IMR-90 (cell line): ENCODE measurements at regions not wholly inside any gene's neighbourhood (a gene's known extent, or its start where the extent isn't known, plus 50 kb on each side); places are given as distances from the start of the nearest gene placed in this dataset.

Experiments
- ATAC-seq: fragments of 200-7000 bp; cut with Tn5 transposase; 2 replicates; pipeline ENCODE4 v1.9.1; 2020; ENCODE audit warnings: low read depth, mild to moderate bottlenecking, moderate library complexity
- BruUV-seq: library from RNA; stranded (reverse); fragments of 400-500 nt; replicated peaks from 2 replicates; lab custom pipeline; 2021; lab: Mats Ljungman, UMichigan
- CTCF ChIA-PET: fragments of 300-600 bp; formaldehyde crosslinking; extraction: SDS; loops from one replicate; lab custom pipeline; 2021; ENCODE audit warnings: antibody characterized with exemption; lab: Yijun Ruan, JAX
- POLR2A ChIA-PET: fragments of 300-600 bp; sonication (Branson Sonifier 250); formaldehyde crosslinking; loops from one replicate; lab custom pipeline; 2022; ENCODE audit warnings: antibody characterized with exemption; ENCODE audit not compliant: unreplicated experiment; lab: Charles Lee
- DNase-seq: peaks from one replicate; pipeline ENCODE4 v3.0.0; 2013
- H2AFZ ChIP-seq: replicated peaks from 2 replicates; pipeline ENCODE3; 2013; ENCODE audit warnings: low read length, mild to moderate bottlenecking; ENCODE audit not compliant: poor library complexity
- H2AK5ac ChIP-seq: 2 replicates; pipeline ENCODE4 v1.6.1; 2013; ENCODE audit warnings: low read depth, low read length, inconsistent platforms
- H2AK9ac ChIP-seq: replicated peaks from 2 replicates; pipeline ENCODE3; 2013; ENCODE audit warnings: mild to moderate bottlenecking, low read depth, low read length, moderate library complexity; ENCODE audit not compliant: poor library complexity
- H2BK120ac ChIP-seq: 2 replicates; pipeline ENCODE4 v1.6.1; 2013; ENCODE audit warnings: low read depth, low read length, inconsistent platforms
- H2BK15ac ChIP-seq: 3 replicates; pipeline ENCODE4 v1.6.1; 2013; ENCODE audit warnings: low read depth, low read length, inconsistent platforms
- H2BK20ac ChIP-seq: 2 replicates; pipeline ENCODE4 v1.6.1; 2013; ENCODE audit warnings: low read depth, mild to moderate bottlenecking, inconsistent platforms, low read length, moderate library complexity
- H2BK5ac ChIP-seq: 2 replicates; pipeline ENCODE4 v1.6.1; 2013; ENCODE audit warnings: mild to moderate bottlenecking, low read depth, low read length, inconsistent platforms; ENCODE audit not compliant: poor library complexity, severe bottlenecking
- H3K14ac ChIP-seq: replicated peaks from 2 replicates; pipeline ENCODE4 v1.6.1; 2013; ENCODE audit warnings: low read depth, low read length, inconsistent platforms
- H3K18ac ChIP-seq: 2 replicates; pipeline ENCODE4 v1.6.1; 2013; ENCODE audit warnings: low read depth, low read length, control low read depth
- H3K23ac ChIP-seq: 2 replicates; pipeline ENCODE4 v1.6.1; 2013; ENCODE audit warnings: low read depth, low read length, inconsistent platforms
- H3K27ac ChIP-seq: 2 replicates; pipeline ENCODE4 v1.5.1; 2013; ENCODE audit warnings: mild to moderate bottlenecking, control low read depth, low read length; ENCODE audit not compliant: insufficient read depth
- H3K27me3 ChIP-seq: 2 replicates; pipeline ENCODE4 v1.6.1; 2013; ENCODE audit warnings: low read length; ENCODE audit not compliant: control insufficient read depth, insufficient read depth
- H3K36me3 ChIP-seq: 2 replicates; pipeline ENCODE4 v1.6.1; 2013; ENCODE audit warnings: low read length, mixed read lengths; ENCODE audit not compliant: control insufficient read depth, insufficient read depth
- H3K4ac ChIP-seq: 2 replicates; pipeline ENCODE4 v1.6.1; 2013; ENCODE audit warnings: low read depth, low read length, inconsistent platforms
- H3K4me1 ChIP-seq: 2 replicates; pipeline ENCODE4 v1.6.1; 2013; ENCODE audit warnings: low read length, mixed read lengths; ENCODE audit not compliant: control insufficient read depth, insufficient read depth
- H3K4me2 ChIP-seq: 2 replicates; pipeline ENCODE4 v1.6.1; 2013; ENCODE audit warnings: low read depth, mild to moderate bottlenecking, control low read depth, low read length, moderate library complexity
- H3K4me3 ChIP-seq: 2 replicates; pipeline ENCODE4 v1.5.1; 2013; ENCODE audit warnings: low read depth, mild to moderate bottlenecking, control low read depth, low read length, moderate library complexity; ENCODE audit not compliant: insufficient read depth
- H3K56ac ChIP-seq: 2 replicates; pipeline ENCODE4 v1.6.1; 2013; ENCODE audit warnings: low read length, inconsistent platforms; ENCODE audit not compliant: insufficient read depth; ENCODE audit errors: extremely low read depth
- H3K79me1 ChIP-seq, 2 experiments: 2 replicates each; pipeline ENCODE4 v1.6.1; 2013; ENCODE audit warnings: low read length in 2 of 2, inconsistent platforms in 1 of 2, low read depth in 1 of 2
- H3K9ac ChIP-seq: 2 replicates; pipeline ENCODE4 v1.6.1; 2013; ENCODE audit warnings: low read depth, low read length, control low read depth
- H3K9me1 ChIP-seq: 2 replicates; pipeline ENCODE4 v1.6.1; 2013; ENCODE audit warnings: low read length, inconsistent platforms; ENCODE audit not compliant: insufficient read depth
- H3K9me3 ChIP-seq: 2 replicates; pipeline ENCODE4 v1.6.1; 2013; ENCODE audit warnings: low read length; ENCODE audit not compliant: control insufficient read depth, insufficient read depth
- H4K20me1 ChIP-seq: 2 replicates; pipeline ENCODE4 v1.6.1; 2013; ENCODE audit warnings: low read length, inconsistent platforms; ENCODE audit not compliant: insufficient read depth
- H4K5ac ChIP-seq: 2 replicates; pipeline ENCODE4 v1.6.1; 2013; ENCODE audit warnings: mild to moderate bottlenecking, low read depth, low read length, control low read depth
- H4K8ac ChIP-seq, 2 experiments: 2 replicates each; pipeline ENCODE4 v1.6.1; 2013; ENCODE audit warnings: low read depth in 2 of 2, low read length in 2 of 2, control low read depth in 1 of 2, inconsistent platforms in 1 of 2
- H4K91ac ChIP-seq: 2 replicates; pipeline ENCODE4 v1.6.1; 2013; ENCODE audit warnings: low read depth, low read length, inconsistent platforms; ENCODE audit not compliant: insufficient read depth
- BHLHE40 ChIP-seq: fragments of 150-350 bp; IDR thresholded peaks from 2 replicates; pipeline ENCODE4 v1.6.1; 2016; ENCODE audit warnings: mild to moderate bottlenecking, low read depth, low read length
- CEBPB ChIP-seq: IDR thresholded peaks from 2 replicates; pipeline ENCODE4 v1.6.1; 2012; ENCODE audit warnings: low read depth, low read length, improper control_type of control experiment
- CHD1 ChIP-seq: IDR thresholded peaks from 2 replicates; pipeline ENCODE4 v1.6.1; 2012; ENCODE audit warnings: low read depth, low read length, improper control_type of control experiment
- FOS ChIP-seq: fragments of 150-350 bp; IDR thresholded peaks from 2 replicates; pipeline ENCODE4 v1.6.1; 2016; ENCODE audit warnings: low read depth, low read length
- MAFK ChIP-seq: IDR thresholded peaks from 2 replicates; pipeline ENCODE4 v1.6.1; 2012; ENCODE audit warnings: low read depth, low read length, improper control_type of control experiment
- MAZ ChIP-seq: IDR thresholded peaks from 2 replicates; pipeline ENCODE4 v1.6.1; 2012; ENCODE audit warnings: low read depth, mild to moderate bottlenecking, low read length, improper control_type of control experiment, moderate library complexity, borderline replicate concordance
- MXI1 ChIP-seq: IDR thresholded peaks from 2 replicates; pipeline ENCODE4 v1.6.1; 2012; ENCODE audit warnings: low read depth, mild to moderate bottlenecking, low read length, moderate library complexity, borderline replicate concordance
- NFE2L2 ChIP-seq: fragments of 150-350 bp; IDR thresholded peaks from 2 replicates; pipeline ENCODE4 v1.6.1; 2016; ENCODE audit warnings: low read depth, mild to moderate bottlenecking, low read length
- POLR2A ChIP-seq: IDR thresholded peaks from 2 replicates; pipeline ENCODE4 v1.6.1; 2012; ENCODE audit warnings: mild to moderate bottlenecking, low read depth, low read length
- RAD21 ChIP-seq: IDR thresholded peaks from 2 replicates; pipeline ENCODE4 v1.6.1; 2012; ENCODE audit warnings: low read length, improper control_type of control experiment
- RCOR1 ChIP-seq: IDR thresholded peaks from 2 replicates; pipeline ENCODE4 v1.6.1; 2012; ENCODE audit warnings: mild to moderate bottlenecking, low read length, improper control_type of control experiment; ENCODE audit not compliant: insufficient replicate concordance
- RFX5 ChIP-seq: IDR thresholded peaks from 2 replicates; pipeline ENCODE4 v1.8.0; 2012; ENCODE audit warnings: low read depth, mild to moderate bottlenecking, low read length, moderate library complexity
- SMC3 ChIP-seq: fragments of 150-350 bp; IDR thresholded peaks from 2 replicates; pipeline ENCODE4 v1.6.1; 2016; ENCODE audit warnings: low read depth, mild to moderate bottlenecking, antibody characterized with exemption, low read length, moderate library complexity
- WGBS, 2 experiments: methylation state at CpG; one replicate each; pipeline versions ENCODE4 v1.1.5 to v1.1.7; 2013; ENCODE audit warnings: missing lambda C conversion rate in 2 of 2; ENCODE audit not compliant: insufficient read length in 1 of 2; ENCODE audit errors: extremely low coverage in 2 of 2; 5-methylcytosine and 5-hydroxymethylcytosine counted together
- dilution Hi-C: fragments of 300-500 bp; cut with HindIII; formaldehyde crosslinking; loops from one replicate; pipeline ENCODE4 v1.14.3; 2018; ENCODE audit warnings: low sequenced_read_pairs; ENCODE audit not compliant: unreplicated experiment
- in situ Hi-C: fragments of 300-500 bp; cut with MboI; formaldehyde crosslinking; loops from 3 replicates; pipeline ENCODE4 v1.14.3; 2019; ENCODE audit warnings: low sequenced_read_pairs, inconsistent platforms, mixed read lengths
- intact Hi-C: fragments of 100-400 bp; cut with micrococcal nuclease; formaldehyde crosslinking; loops from 2 replicates; pipeline ENCODE4 v1.10.0; 2022
- TF ChIP-seq, protein P1 (sequence below): conservative IDR thresholded peaks from 2 replicates; pipeline ENCODE4 v1.5.1; 2012; ENCODE audit warnings: mild to moderate bottlenecking, low read depth, low read length, improper control_type of control experiment
- TF ChIP-seq, protein P2 (sequence below): fragments of 150-350 bp; IDR thresholded peaks from 2 replicates; pipeline ENCODE4 v1.6.1; 2016; ENCODE audit warnings: low read depth, mild to moderate bottlenecking, low read length, moderate library complexity, borderline replicate concordance
- TF ChIP-seq, protein P3 (sequence below): fragments of 150-350 bp; IDR thresholded peaks from 2 replicates; pipeline ENCODE4 v1.6.1; 2017; ENCODE audit warnings: mild to moderate bottlenecking, antibody characterized with exemption, low read length, low read depth

DNA sequence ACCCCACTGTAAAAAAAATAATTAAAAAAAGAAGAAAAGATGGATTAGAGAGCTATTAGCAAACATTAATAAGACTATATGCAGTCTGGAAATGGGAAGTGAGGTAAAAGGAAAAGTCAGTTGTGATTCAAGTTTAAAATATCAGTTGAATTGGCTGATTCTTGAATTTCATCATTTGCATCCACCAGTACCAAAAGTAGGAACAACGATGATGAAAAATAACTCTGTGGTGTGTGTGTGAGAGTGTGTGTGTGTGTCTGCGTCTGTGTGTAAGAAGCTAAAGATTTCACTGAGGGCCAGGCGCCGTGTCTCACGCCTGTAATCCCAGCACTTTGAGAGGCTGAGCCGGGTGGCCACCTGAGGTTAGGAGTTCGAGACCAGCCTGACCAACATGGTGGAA, 56.0 kb upstream of the SLC4A7 start:
- dilution Hi-C loops = no loop called here
- Histone ChIP-seq H3K4me3 (no peak overlapping the region), H3K4me2 (no peak overlapping the region), H4K5ac (no peak overlapping the region), H2BK5ac (no peak overlapping the region), H3K9me1 (peaks cover 7% of the 10 kb centered on the region), H2BK120ac (peak overlapping the region; percentile 10; the same call in 1 of the 2 replicates), H2BK15ac (peak overlapping the region; percentile 78; the same call in 1 of the 3 replicates), H3K56ac (no peak overlapping the region), H2BK20ac (peak overlapping the region; percentile 59; the same call in 1 of the 2 replicates), H3K79me1 (peaks cover 0 to 4% of the 10 kb centered on the region in 2 experiments; a peak in 1 of 4 replicates), H3K9ac (no peak overlapping the region), H3K23ac (no peak overlapping the region), H3K4me1 (peaks cover 7% of the 10 kb centered on the region; the same call in 1 of the 2 replicates), H3K18ac (no peak overlapping the region), H4K8ac (peak overlapping the region in 1 of 2 experiments; percentile 36; a peak in 1 of 4 replicates), H4K20me1 (no peaks in the 10 kb centered on the region), H3K27ac (no peak overlapping the region), H3K27me3 (no peaks in the 10 kb centered on the region), H3K4ac (no peak overlapping the region), H2AK9ac (no peak overlapping the region), H2AFZ (no peak overlapping the region), H3K9me3 (no peaks in the 10 kb centered on the region), H4K91ac (0 out of 2 replicates have a peak overlapping the region, but pooled peaks have one; percentile 4), H3K36me3 (no peaks in the 10 kb centered on the region), H2AK5ac (peak overlapping the region; percentile 43; the same call in 1 of the 2 replicates), H3K14ac (no peak overlapping the region)
- no TSS peak for BruUV-seq
- intact Hi-C loops = no loop called here
- CTCF ChIA-PET = no interaction called here
- WGBS, 2 experiments = 100% methylated on average over 5 of the region's 7 CpGs; no CpG with 5 or more reads in 1 of the 2 experiments
- ATAC-seq (no peak), DNase-seq (no peak)
- POLR2A ChIA-PET = no interaction called here
- in situ Hi-C loops = no loop called here
- TF ChIP-seq FOS = no peak
- TF ChIP-seq NFE2L2 = no peak
- TF ChIP-seq, protein P1, sequence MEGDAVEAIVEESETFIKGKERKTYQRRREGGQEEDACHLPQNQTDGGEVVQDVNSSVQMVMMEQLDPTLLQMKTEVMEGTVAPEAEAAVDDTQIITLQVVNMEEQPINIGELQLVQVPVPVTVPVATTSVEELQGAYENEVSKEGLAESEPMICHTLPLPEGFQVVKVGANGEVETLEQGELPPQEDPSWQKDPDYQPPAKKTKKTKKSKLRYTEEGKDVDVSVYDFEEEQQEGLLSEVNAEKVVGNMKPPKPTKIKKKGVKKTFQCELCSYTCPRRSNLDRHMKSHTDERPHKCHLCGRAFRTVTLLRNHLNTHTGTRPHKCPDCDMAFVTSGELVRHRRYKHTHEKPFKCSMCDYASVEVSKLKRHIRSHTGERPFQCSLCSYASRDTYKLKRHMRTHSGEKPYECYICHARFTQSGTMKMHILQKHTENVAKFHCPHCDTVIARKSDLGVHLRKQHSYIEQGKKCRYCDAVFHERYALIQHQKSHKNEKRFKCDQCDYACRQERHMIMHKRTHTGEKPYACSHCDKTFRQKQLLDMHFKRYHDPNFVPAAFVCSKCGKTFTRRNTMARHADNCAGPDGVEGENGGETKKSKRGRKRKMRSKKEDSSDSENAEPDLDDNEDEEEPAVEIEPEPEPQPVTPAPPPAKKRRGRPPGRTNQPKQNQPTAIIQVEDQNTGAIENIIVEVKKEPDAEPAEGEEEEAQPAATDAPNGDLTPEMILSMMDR = no peak
- TF ChIP-seq RFX5 = no peak
- TF ChIP-seq MXI1 = no peak
- TF ChIP-seq MAFK = no peak
- TF ChIP-seq RCOR1 = no peak
- TF ChIP-seq CEBPB = no peak
- TF ChIP-seq SMC3 = no peak
- TF ChIP-seq, protein P2, sequence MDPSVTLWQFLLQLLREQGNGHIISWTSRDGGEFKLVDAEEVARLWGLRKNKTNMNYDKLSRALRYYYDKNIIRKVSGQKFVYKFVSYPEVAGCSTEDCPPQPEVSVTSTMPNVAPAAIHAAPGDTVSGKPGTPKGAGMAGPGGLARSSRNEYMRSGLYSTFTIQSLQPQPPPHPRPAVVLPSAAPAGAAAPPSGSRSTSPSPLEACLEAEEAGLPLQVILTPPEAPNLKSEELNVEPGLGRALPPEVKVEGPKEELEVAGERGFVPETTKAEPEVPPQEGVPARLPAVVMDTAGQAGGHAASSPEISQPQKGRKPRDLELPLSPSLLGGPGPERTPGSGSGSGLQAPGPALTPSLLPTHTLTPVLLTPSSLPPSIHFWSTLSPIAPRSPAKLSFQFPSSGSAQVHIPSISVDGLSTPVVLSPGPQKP = no peak
- no peak for TF ChIP-seq MAZ
- TF ChIP-seq CHD1 = no peak
- no peak for TF ChIP-seq POLR2A
- no peak for TF ChIP-seq BHLHE40
- no peak for TF ChIP-seq RAD21
- TF ChIP-seq, protein P3, sequence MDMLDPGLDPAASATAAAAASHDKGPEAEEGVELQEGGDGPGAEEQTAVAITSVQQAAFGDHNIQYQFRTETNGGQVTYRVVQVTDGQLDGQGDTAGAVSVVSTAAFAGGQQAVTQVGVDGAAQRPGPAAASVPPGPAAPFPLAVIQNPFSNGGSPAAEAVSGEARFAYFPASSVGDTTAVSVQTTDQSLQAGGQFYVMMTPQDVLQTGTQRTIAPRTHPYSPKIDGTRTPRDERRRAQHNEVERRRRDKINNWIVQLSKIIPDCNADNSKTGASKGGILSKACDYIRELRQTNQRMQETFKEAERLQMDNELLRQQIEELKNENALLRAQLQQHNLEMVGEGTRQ = no peak
